ENCODE measurements at regions not wholly inside any gene's neighbourhood (a gene's known extent, or its start where the extent isn't known, plus 50 kb on each side); places are given as distances from the start of the nearest gene placed in this dataset.

GRCh38 chr1:172976222-172977041 is 74.3 kb downstream of the TNFSF18 start:
- no peak for TF ChIP-seq MXI1 (conservative IDR thresholded peaks at IDR 0.05; ENCODE audit: poor library complexity, severe bottlenecking)
- TF ChIP-seq CTCF (IDR thresholded peaks at IDR 0.05; ENCODE audit: poor library complexity, severe bottlenecking) = no peak
- no peak for TF ChIP-seq EP300 (conservative IDR thresholded peaks at IDR 0.05; ENCODE audit: poor library complexity, severe bottlenecking)
- no peak for TF ChIP-seq EZH2 (IDR thresholded peaks at IDR 0.05; ENCODE audit: borderline replicate concordance, insufficient read depth, low read length, poor library complexity, severe bottlenecking)
- no peak for TF ChIP-seq POLR2AphosphoS5 (IDR thresholded peaks at IDR 0.05)
- TF ChIP-seq TAF1 (IDR thresholded peaks at IDR 0.05; ENCODE audit: low read depth) = no peak
- no peak for TF ChIP-seq RAD21 (conservative IDR thresholded peaks at IDR 0.05)

Data from neural cell (in vitro differentiated cells).